ENCODE measurements at regions not wholly inside any gene's neighbourhood (a gene's known extent, or its start where the extent isn't known, plus 50 kb on each side); places are given as distances from the start of the nearest gene placed in this dataset.

- DNase-seq (ENCODE audit: low read depth, low spot score), result no peak
Observed at GRCh38 chr6:145017516-145017915, 717.8 kb downstream of the EPM2A start.

GRCh38 chr6:145018027-145018426 lies 717.3 kb downstream of the EPM2A start:
- Histone ChIP-seq H3K27me3 (ENCODE audit: insufficient read depth, insufficient read length) (no peaks in the 10 kb centered on the region), H3K9ac (ENCODE audit: insufficient read length, low read depth) (no peak overlapping the region), H3K36me3 (ENCODE audit: insufficient read depth, insufficient read length, low read length) (no peaks in the 10 kb centered on the region), H3K9me3 (ENCODE audit: insufficient read depth, low read length) (peaks cover 12% of the 10 kb centered on the region; the same call in 1 of the 2 replicates), H3K4me3 (ENCODE audit: insufficient read length, low read depth) (no peak overlapping the region), H3K4me1 (ENCODE audit: insufficient read depth, insufficient read length) (no peaks in the 10 kb centered on the region)
- TF ChIP-seq ZNF274 (IDR thresholded peaks at IDR 0.05; ENCODE audit: low read depth, low read length) (no peak), YY1 (IDR thresholded peaks at IDR 0.05; ENCODE audit: insufficient read depth, insufficient read length) (no peak), SUZ12 (IDR thresholded peaks at IDR 0.05; ENCODE audit: extremely low read depth, insufficient read depth, insufficient read length) (no peak)
- DNase-seq (ENCODE audit: low read depth, low spot score), result no peak

More at GRCh38 chr6:145017516-145017915, 717.8 kb downstream of the EPM2A start:
- Histone ChIP-seq H3K9me3 (ENCODE audit: insufficient read depth, low read length) (peaks cover 12% of the 10 kb centered on the region; the same call in 1 of the 2 replicates), H3K36me3 (ENCODE audit: insufficient read depth, insufficient read length, low read length) (no peaks in the 10 kb centered on the region), H3K4me3 (ENCODE audit: insufficient read length, low read depth) (no peak overlapping the region), H3K4me1 (ENCODE audit: insufficient read depth, insufficient read length) (no peaks in the 10 kb centered on the region), H3K27me3 (ENCODE audit: insufficient read depth, insufficient read length) (no peaks in the 10 kb centered on the region), H3K9ac (ENCODE audit: insufficient read length, low read depth) (no peak overlapping the region)
- TF ChIP-seq SUZ12 (IDR thresholded peaks at IDR 0.05; ENCODE audit: extremely low read depth, insufficient read depth, insufficient read length), result no peak
- TF ChIP-seq YY1 (IDR thresholded peaks at IDR 0.05; ENCODE audit: insufficient read depth, insufficient read length), result no peak
- no peak for TF ChIP-seq ZNF274 (IDR thresholded peaks at IDR 0.05; ENCODE audit: low read depth, low read length)

GRCh38 chr6:145020114-145020513 lies 715.2 kb downstream of the EPM2A start:
- no peak for DNase-seq (ENCODE audit: low read depth, low spot score)
- TF ChIP-seq SUZ12 (IDR thresholded peaks at IDR 0.05; ENCODE audit: extremely low read depth, insufficient read depth, insufficient read length), result no peak
- no peak for TF ChIP-seq ZNF274 (IDR thresholded peaks at IDR 0.05; ENCODE audit: low read depth, low read length)
- TF ChIP-seq YY1 (IDR thresholded peaks at IDR 0.05; ENCODE audit: insufficient read depth, insufficient read length), result no peak
- no peaks in the 10 kb centered on the region for H3K27me3 ChIP-seq (ENCODE audit: insufficient read depth, insufficient read length)

GRCh38 chr6:145020543-145020942 lies 714.8 kb downstream of the EPM2A start:
- H3K4me3 ChIP-seq (ENCODE audit: insufficient read length, low read depth), result no peak overlapping the region
- no peaks in the 10 kb centered on the region for H3K27me3 ChIP-seq (ENCODE audit: insufficient read depth, insufficient read length)
- no peak overlapping the region for H3K9ac ChIP-seq (ENCODE audit: insufficient read length, low read depth)
- no peaks in the 10 kb centered on the region for H3K36me3 ChIP-seq (ENCODE audit: insufficient read depth, insufficient read length, low read length)
- no peaks in the 10 kb centered on the region for H3K4me1 ChIP-seq (ENCODE audit: insufficient read depth, insufficient read length)
- TF ChIP-seq SUZ12 (IDR thresholded peaks at IDR 0.05; ENCODE audit: extremely low read depth, insufficient read depth, insufficient read length) (no peak), ZNF274 (IDR thresholded peaks at IDR 0.05; ENCODE audit: low read depth, low read length) (no peak), YY1 (IDR thresholded peaks at IDR 0.05; ENCODE audit: insufficient read depth, insufficient read length) (no peak)
- peaks cover 12% of the 10 kb centered on the region; the same call in 1 of the 2 replicates for H3K9me3 ChIP-seq (ENCODE audit: insufficient read depth, low read length)
- DNase-seq (ENCODE audit: low read depth, low spot score), result no peak

More at GRCh38 chr6:145020114-145020513, 715.2 kb downstream of the EPM2A start:
- H3K9ac ChIP-seq (ENCODE audit: insufficient read length, low read depth), result no peak overlapping the region
- no peaks in the 10 kb centered on the region for H3K4me1 ChIP-seq (ENCODE audit: insufficient read depth, insufficient read length)
- peaks cover 12% of the 10 kb centered on the region; the same call in 1 of the 2 replicates for H3K9me3 ChIP-seq (ENCODE audit: insufficient read depth, low read length)
- H3K36me3 ChIP-seq (ENCODE audit: insufficient read depth, insufficient read length, low read length), result no peaks in the 10 kb centered on the region
- H3K4me3 ChIP-seq (ENCODE audit: insufficient read length, low read depth), result no peak overlapping the region

- H3K27me3 ChIP-seq (ENCODE audit: insufficient read depth, insufficient read length), result no peaks in the 10 kb centered on the region
- DNase-seq (ENCODE audit: low read depth, low spot score), result no peak
- no peaks in the 10 kb centered on the region for H3K36me3 ChIP-seq (ENCODE audit: insufficient read depth, insufficient read length, low read length)
- H3K9me3 ChIP-seq (ENCODE audit: insufficient read depth, low read length), result peaks cover under 1% of the 10 kb centered on the region; the same call in 1 of the 2 replicates
- H3K4me1 ChIP-seq (ENCODE audit: insufficient read depth, insufficient read length), result no peaks in the 10 kb centered on the region
- TF ChIP-seq YY1 (IDR thresholded peaks at IDR 0.05; ENCODE audit: insufficient read depth, insufficient read length), result no peak
- no peak for TF ChIP-seq SUZ12 (IDR thresholded peaks at IDR 0.05; ENCODE audit: extremely low read depth, insufficient read depth, insufficient read length)
- TF ChIP-seq ZNF274 (IDR thresholded peaks at IDR 0.05; ENCODE audit: low read depth, low read length), result no peak
- H3K9ac ChIP-seq (ENCODE audit: insufficient read length, low read depth), result no peak overlapping the region
- no peak overlapping the region for H3K4me3 ChIP-seq (ENCODE audit: insufficient read length, low read depth)
Observed at GRCh38 chr6:145022199-145022796, 713.0 kb downstream of the EPM2A start.

GRCh38 chr6:145023116-145023726 lies 712.1 kb downstream of the EPM2A start:
- H3K9ac ChIP-seq (ENCODE audit: insufficient read length, low read depth), result no peak overlapping the region
- H3K36me3 ChIP-seq (ENCODE audit: insufficient read depth, insufficient read length, low read length), result no peaks in the 10 kb centered on the region
- no peaks in the 10 kb centered on the region for H3K9me3 ChIP-seq (ENCODE audit: insufficient read depth, low read length)
- TF ChIP-seq YY1 (IDR thresholded peaks at IDR 0.05; ENCODE audit: insufficient read depth, insufficient read length) (no peak), ZNF274 (IDR thresholded peaks at IDR 0.05; ENCODE audit: low read depth, low read length) (no peak), SUZ12 (IDR thresholded peaks at IDR 0.05; ENCODE audit: extremely low read depth, insufficient read depth, insufficient read length) (no peak)
- H3K4me1 ChIP-seq (ENCODE audit: insufficient read depth, insufficient read length), result no peaks in the 10 kb centered on the region
- DNase-seq (ENCODE audit: low read depth, low spot score), result no peak
- H3K4me3 ChIP-seq (ENCODE audit: insufficient read length, low read depth), result no peak overlapping the region
- H3K27me3 ChIP-seq (ENCODE audit: insufficient read depth, insufficient read length), result no peaks in the 10 kb centered on the region

GRCh38 chr6:145025488-145025887 lies 709.8 kb downstream of the EPM2A start:
- H3K4me1 ChIP-seq (ENCODE audit: insufficient read depth, insufficient read length), result no peaks in the 10 kb centered on the region
- no peaks in the 10 kb centered on the region for H3K9me3 ChIP-seq (ENCODE audit: insufficient read depth, low read length)
- no peak overlapping the region for H3K9ac ChIP-seq (ENCODE audit: insufficient read length, low read depth)
- TF ChIP-seq ZNF274 (IDR thresholded peaks at IDR 0.05; ENCODE audit: low read depth, low read length) (no peak), SUZ12 (IDR thresholded peaks at IDR 0.05; ENCODE audit: extremely low read depth, insufficient read depth, insufficient read length) (no peak), YY1 (IDR thresholded peaks at IDR 0.05; ENCODE audit: insufficient read depth, insufficient read length) (no peak)
- no peak overlapping the region for H3K4me3 ChIP-seq (ENCODE audit: insufficient read length, low read depth)
- DNase-seq (ENCODE audit: low read depth, low spot score), result no peak
- no peaks in the 10 kb centered on the region for H3K36me3 ChIP-seq (ENCODE audit: insufficient read depth, insufficient read length, low read length)
- no peaks in the 10 kb centered on the region for H3K27me3 ChIP-seq (ENCODE audit: insufficient read depth, insufficient read length)

Measured in NT2/D1 (cell line).